GM12865 (cell line): ENCODE measurements at regions not wholly inside any gene's neighbourhood (a gene's known extent, or its start where the extent isn't known, plus 50 kb on each side); places are given as distances from the start of the nearest gene placed in this dataset.
A peak's percentile ranks its signal among the peaks of the same experiment; 100 is the strongest.

Source experiments
- DNase-seq: peaks from one replicate; pipeline ENCODE4 v3.0.0; 2010; ENCODE audit warnings: low read depth
- H3K4me3 ChIP-seq: 2 replicates; pipeline ENCODE4 v1.5.1; 2011; ENCODE audit warnings: mild to moderate bottlenecking, low read depth, low read length, control low read depth
- CTCF ChIP-seq: IDR thresholded peaks from 2 replicates; pipeline ENCODE4 v1.5.1; 2011; ENCODE audit warnings: low read length, control low read depth, low read depth, inconsistent platforms; ENCODE audit not compliant: insufficient read depth; ENCODE audit errors: missing control alignments

GRCh38 chr2:163213661-163214081 lies 375.1 kb upstream of the KCNH7 start:
- DNase-seq, result peak; percentile 3
- TF ChIP-seq CTCF, result no peak
- no peak overlapping the region for H3K4me3 ChIP-seq

- TF ChIP-seq CTCF, result no peak
- no peak overlapping the region for H3K4me3 ChIP-seq
- no peak for DNase-seq
These were observed 371.9 kb upstream of the KCNH7 start for GRCh38 chr2:163210430-163210918.

- DNase-seq, result no peak
- TF ChIP-seq CTCF, result no peak
- H3K4me3 ChIP-seq, result no peak overlapping the region
These were observed 369.3 kb upstream of the KCNH7 start for GRCh38 chr2:163207693-163208370.

GRCh38 chr2:163205589-163206254 lies 367.2 kb upstream of the KCNH7 start:
- H3K4me3 ChIP-seq, result no peak overlapping the region
- no peak for DNase-seq
- no peak for TF ChIP-seq CTCF

GRCh38 chr2:163200741-163201140 lies 362.2 kb upstream of the KCNH7 start:
- H3K4me3 ChIP-seq, result no peak overlapping the region
- DNase-seq, result no peak
- no peak for TF ChIP-seq CTCF

GRCh38 chr2:163198972-163199371 lies 360.4 kb upstream of the KCNH7 start:
- DNase-seq, result no peak
- no peak overlapping the region for H3K4me3 ChIP-seq
- TF ChIP-seq CTCF, result no peak

- no peak for TF ChIP-seq CTCF
- no peak overlapping the region for H3K4me3 ChIP-seq
- no peak for DNase-seq
These were observed 359.4 kb upstream of the KCNH7 start for GRCh38 chr2:163198007-163198406.
